ENCODE measurements at regions not wholly inside any gene's neighbourhood (a gene's known extent, or its start where the extent isn't known, plus 50 kb on each side); places are given as distances from the start of the nearest gene placed in this dataset.
A peak's percentile ranks its signal among the peaks of the same experiment; 100 is the strongest.

DNA sequence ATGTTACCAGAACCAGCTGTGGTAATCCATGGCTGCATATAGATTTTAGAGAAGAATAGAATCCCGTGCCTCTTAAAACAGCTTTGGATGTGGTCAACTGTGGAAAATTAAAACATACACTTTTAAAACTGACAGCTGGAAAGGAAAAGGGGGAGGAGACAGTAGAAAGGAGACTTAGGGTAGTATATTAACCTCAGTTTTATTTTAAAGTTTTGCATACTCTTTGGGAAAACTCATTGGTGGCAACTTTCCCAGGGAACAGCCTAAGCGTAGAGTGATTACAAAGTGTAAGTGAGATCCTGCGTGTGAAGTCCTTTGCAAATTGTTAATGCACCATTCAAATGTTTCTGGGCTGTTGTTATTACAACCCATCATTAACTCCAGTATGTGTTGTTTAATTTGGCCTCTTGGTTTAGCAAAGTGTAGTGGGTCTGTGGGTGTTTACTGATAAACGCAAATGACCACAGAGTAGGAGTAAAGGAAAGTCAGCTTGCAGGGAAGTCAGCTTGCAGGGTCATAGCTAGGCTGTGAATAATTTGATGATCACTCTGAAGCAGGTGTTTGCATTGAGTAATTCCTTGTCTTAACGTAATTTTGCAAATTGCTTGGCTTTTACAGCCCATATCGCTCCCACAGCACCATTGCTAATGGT lies 88.0 kb upstream of the DBX1 start:
- TF ChIP-seq, protein P1, sequence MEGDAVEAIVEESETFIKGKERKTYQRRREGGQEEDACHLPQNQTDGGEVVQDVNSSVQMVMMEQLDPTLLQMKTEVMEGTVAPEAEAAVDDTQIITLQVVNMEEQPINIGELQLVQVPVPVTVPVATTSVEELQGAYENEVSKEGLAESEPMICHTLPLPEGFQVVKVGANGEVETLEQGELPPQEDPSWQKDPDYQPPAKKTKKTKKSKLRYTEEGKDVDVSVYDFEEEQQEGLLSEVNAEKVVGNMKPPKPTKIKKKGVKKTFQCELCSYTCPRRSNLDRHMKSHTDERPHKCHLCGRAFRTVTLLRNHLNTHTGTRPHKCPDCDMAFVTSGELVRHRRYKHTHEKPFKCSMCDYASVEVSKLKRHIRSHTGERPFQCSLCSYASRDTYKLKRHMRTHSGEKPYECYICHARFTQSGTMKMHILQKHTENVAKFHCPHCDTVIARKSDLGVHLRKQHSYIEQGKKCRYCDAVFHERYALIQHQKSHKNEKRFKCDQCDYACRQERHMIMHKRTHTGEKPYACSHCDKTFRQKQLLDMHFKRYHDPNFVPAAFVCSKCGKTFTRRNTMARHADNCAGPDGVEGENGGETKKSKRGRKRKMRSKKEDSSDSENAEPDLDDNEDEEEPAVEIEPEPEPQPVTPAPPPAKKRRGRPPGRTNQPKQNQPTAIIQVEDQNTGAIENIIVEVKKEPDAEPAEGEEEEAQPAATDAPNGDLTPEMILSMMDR (IDR thresholded peaks at IDR 0.05; ENCODE audit: control insufficient read depth, insufficient read depth, low read depth, low read length, missing control alignments): no peak
- no peak for DNase-seq (ENCODE audit: low read depth)
- no peak overlapping the region for H3K4me3 ChIP-seq (ENCODE audit: control insufficient read depth, low read depth, low read length)

DNA sequence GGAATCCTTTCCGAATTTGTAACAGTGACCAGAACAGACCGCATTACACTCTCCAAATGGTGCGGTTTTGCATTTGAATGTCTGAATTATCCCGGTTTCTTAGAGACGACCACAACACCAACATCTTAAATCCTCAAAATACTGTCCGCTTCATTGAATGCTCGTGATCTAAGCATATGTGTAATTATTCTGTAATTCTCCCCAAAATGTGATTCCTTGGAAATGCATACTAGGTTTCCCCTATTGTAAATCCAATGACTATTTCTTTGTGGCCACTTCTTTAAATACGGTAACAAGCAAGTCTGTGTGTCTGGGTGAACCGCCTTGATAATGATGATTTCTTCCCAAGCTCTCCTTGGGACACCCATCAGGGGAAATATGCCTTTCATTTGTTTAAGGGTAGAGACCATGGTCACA lies 87.3 kb upstream of the DBX1 start:
- DNase-seq (ENCODE audit: low read depth): no peak
- H3K4me3 ChIP-seq (ENCODE audit: control insufficient read depth, low read depth, low read length): no peak overlapping the region
- TF ChIP-seq, protein P1 (IDR thresholded peaks at IDR 0.05; ENCODE audit: control insufficient read depth, insufficient read depth, low read depth, low read length, missing control alignments): no peak

DNA sequence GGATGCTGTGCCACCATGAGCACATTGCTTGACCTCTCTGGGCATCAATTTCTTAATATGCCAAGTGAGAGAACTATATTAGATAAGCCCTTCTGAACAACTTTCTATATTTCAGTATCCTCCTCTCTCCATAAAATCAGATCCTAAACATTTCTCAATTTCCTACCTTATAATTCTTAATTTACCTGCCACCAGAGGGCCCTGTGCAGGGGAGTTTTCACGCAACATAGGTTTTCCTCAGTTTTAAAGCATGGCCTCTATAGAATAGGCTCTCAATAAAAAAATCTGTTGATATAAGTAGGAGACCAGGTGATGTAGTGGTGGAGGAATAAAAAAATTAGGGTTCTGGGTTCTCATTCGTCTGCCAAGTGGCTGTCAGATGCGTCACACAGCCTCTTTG lies 83.7 kb upstream of the DBX1 start:
- TF ChIP-seq, protein P1 (IDR thresholded peaks at IDR 0.05; ENCODE audit: control insufficient read depth, insufficient read depth, low read depth, low read length, missing control alignments): peak; percentile 29
- DNase-seq (ENCODE audit: low read depth): no peak
- no peak overlapping the region for H3K4me3 ChIP-seq (ENCODE audit: control insufficient read depth, low read depth, low read length)

DNA sequence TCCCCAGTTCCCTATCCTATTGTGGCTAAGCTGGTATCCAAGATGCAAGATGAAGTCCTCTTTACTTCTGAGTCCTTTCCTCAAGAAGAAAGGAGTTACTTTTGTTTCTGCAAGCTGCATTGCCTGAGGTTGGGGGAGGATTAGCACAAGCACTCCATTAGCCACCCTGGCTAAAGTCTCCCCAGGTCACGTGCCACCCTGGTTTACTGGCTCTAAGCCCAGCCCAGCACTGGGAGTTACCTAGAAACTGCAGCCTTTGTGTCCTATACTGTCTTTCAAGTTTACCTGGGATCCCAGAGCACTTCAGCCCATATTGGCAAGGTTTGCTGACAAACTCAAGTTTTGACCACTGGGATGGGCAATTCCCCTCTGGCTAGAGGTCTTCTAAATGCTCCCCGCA lies 78.4 kb upstream of the DBX1 start:
- no peak for DNase-seq (ENCODE audit: low read depth)
- TF ChIP-seq, protein P1 (IDR thresholded peaks at IDR 0.05; ENCODE audit: control insufficient read depth, insufficient read depth, low read depth, low read length, missing control alignments): no peak
- H3K4me3 ChIP-seq (ENCODE audit: control insufficient read depth, low read depth, low read length): no peak overlapping the region

DNA sequence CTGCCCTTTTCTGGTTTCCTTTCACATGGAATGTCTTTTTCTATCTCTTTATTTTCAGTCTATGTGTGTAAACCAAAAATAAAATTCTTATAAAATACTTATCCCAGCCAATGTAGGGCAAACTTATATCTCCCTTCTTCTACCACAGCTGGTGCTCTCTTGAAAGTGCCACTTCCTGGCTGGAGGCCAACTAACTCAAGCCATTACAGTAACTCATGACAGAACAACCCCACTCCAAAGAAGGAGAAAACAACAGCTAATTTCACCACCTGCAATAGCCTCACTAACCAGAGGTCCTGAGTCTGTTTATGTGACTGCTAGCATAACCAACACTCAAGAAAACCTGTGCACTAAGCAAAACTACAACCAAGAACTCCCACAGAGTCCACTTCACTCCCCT lies 74.9 kb upstream of the DBX1 start:
- no peak overlapping the region for H3K4me3 ChIP-seq (ENCODE audit: control insufficient read depth, low read depth, low read length)
- DNase-seq (ENCODE audit: low read depth): no peak
- TF ChIP-seq, protein P1 (IDR thresholded peaks at IDR 0.05; ENCODE audit: control insufficient read depth, insufficient read depth, low read depth, low read length, missing control alignments): no peak

DNA sequence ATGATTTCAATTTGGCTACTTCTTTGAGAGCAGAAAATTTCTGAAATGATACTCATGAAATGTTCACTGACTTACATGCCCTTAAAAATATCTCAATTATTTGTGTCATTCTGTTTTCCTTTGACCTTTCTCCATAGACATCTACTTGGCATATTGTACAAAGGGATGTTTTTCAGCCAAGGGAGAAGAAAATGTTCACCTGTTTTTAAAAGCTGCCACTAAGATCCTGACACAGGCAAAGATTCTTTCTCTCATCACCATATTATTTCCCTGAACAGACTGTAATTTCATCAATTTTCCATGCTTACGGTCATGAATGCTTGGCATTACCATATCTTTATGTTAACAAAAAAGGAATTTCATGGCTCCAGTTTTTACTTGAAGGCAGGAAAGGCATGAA lies 67.4 kb upstream of the DBX1 start:
- TF ChIP-seq, protein P1 (IDR thresholded peaks at IDR 0.05; ENCODE audit: control insufficient read depth, insufficient read depth, low read depth, low read length, missing control alignments): no peak
- no peak for DNase-seq (ENCODE audit: low read depth)

More for the DNA sequence above, 67.4 kb upstream of the DBX1 start:
- H3K4me3 ChIP-seq (ENCODE audit: control insufficient read depth, low read depth, low read length): no peak overlapping the region
